Stimulated activated CD8-positive, alpha-beta memory T cell treated with anti-CD3 and anti-CD28 coated beads, Interleukin-15, amount 100 ng/mL, for 48 hours (primary cell): ENCODE measurements at regions not wholly inside any gene's neighbourhood (a gene's known extent, or its start where the extent isn't known, plus 50 kb on each side); places are given as distances from the start of the nearest gene placed in this dataset.

ENCODE experiments used
- DNase-seq, 2 donors: peaks; one replicate each; pipeline ENCODE4 v3.0.0-alpha.2; 2020; ENCODE audit warnings: low read depth in 2 of 2

- no peak for DNase-seq
Observed at GRCh38 chr15:70210076-70210475, 112.4 kb upstream of the TLE3 start.

DNA sequence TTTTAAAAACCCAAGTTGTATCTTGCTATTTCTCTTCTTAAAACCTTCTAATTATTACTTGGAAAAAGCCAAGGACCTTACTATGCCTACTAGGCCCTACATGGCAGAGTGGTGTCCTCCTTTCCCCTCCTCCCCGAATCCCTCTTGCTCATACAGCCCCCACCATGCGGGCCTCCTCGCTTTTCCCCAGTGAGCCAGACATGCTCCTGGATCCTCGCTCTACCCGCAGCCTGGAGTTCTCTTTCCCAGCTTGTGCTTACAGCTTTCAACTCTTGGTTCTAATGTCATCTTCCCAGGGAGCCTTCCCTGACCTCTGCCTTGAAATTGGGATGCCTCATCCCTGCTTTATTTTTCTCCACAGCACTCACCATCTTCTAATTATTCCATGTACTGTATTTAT is 111.8 kb upstream of the TLE3 start:
- DNase-seq = no peak

- no peak for DNase-seq
Observed at GRCh38 chr15:70208332-70208731, 110.6 kb upstream of the TLE3 start.

DNA sequence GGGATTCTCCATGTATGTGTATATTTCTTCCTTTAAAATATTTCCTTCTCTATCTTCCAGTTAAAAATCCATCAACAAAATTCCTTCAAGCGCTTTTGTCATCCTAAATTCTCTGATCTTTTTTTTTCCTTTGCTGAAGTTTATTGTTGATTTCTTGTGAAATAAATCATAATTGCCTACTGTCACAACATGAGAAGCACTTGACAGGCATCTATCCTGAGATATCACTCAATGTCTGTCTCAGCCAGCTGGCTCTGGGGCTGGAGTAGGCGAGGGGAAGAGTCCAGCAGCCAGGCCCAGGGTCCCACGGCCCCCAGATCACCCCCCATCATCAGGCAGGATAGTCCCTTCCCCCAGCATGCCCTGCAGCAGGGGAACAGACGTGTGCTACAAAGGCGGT is 109.0 kb upstream of the TLE3 start:
- DNase-seq = no peak

DNA sequence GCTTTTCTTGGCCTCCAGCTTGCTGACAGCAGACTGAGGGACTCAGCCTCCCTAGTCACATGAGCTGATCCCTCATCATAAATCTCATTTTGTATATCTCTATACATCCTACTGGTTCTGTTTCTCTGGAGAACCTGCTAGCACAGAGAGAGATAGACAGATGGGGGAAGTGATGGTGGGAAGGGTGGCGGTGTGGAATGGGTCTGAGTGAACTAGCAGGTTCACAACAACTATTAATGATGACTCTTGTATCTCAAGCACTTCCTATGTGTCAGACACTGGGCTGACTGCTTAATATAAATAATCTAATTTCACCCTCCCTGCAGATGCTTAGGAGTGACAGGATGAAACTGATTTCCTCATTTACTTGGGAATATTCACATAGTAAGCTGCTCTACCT is 106.9 kb upstream of the TLE3 start:
- DNase-seq = no peak

DNA sequence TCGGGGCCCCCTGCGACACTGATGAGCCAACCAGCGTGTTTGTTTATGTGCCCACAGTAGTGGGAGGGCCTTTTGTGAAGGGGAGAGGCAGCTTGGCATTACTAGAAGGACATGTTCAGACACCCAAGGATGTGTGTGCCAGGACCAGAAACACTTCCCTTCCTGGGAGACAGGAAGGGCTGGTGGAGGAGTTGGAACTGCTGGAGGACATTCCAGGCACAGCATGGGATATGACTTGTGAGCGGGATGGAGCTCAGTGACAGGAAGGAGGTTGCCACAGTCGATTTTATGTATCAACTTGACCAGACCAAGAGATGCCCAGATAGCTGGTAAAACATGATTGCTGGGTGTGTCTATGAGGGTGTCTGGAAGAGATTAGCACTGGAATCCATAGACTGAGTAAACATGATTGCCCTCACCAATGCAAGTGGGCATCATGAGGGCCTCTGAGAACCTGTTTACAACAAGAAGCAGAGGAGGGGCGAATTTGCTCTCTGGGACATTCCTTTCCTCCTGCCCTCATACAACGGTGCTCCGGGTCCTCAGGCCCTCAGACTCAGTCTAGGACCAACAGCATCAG is 106.4 kb upstream of the TLE3 start:
- no peak for DNase-seq

DNA sequence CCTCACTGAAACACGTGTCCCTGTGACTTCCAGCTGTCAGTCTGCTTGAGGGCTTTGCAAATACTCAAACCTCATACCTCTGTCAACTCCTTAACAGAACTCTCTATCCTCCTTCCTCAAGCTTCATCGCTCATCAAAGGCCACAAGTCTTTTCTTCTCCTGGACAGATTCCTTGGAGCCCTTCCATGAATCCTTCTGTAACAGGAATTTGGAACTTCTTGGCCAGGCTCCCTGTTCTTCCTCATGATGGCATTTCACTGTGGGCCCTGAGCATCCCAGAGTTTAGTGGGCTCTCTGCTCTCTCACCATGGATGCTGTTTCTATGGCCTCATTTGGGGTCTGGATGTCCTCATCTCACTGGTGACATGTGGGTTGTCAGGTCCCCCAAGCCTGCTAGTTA is 105.0 kb upstream of the TLE3 start:
- no peak for DNase-seq

DNA sequence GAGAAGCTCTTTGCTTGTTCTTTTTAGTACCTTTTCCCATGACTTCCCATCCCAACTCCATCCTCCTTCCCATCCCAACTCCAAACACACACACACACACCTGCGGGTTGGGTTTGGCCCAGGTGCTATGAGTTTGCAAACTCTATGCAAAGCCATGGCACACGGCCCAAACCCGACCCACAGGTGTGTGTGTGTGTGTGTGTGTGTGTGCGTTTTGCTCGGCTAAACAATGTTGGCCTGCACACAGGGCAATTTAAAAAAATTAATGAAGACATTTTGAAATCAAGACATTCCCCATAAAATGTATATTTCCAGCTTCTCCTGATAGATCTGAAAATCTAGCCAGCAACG is 103.7 kb upstream of the TLE3 start:
- no peak for DNase-seq

DNA sequence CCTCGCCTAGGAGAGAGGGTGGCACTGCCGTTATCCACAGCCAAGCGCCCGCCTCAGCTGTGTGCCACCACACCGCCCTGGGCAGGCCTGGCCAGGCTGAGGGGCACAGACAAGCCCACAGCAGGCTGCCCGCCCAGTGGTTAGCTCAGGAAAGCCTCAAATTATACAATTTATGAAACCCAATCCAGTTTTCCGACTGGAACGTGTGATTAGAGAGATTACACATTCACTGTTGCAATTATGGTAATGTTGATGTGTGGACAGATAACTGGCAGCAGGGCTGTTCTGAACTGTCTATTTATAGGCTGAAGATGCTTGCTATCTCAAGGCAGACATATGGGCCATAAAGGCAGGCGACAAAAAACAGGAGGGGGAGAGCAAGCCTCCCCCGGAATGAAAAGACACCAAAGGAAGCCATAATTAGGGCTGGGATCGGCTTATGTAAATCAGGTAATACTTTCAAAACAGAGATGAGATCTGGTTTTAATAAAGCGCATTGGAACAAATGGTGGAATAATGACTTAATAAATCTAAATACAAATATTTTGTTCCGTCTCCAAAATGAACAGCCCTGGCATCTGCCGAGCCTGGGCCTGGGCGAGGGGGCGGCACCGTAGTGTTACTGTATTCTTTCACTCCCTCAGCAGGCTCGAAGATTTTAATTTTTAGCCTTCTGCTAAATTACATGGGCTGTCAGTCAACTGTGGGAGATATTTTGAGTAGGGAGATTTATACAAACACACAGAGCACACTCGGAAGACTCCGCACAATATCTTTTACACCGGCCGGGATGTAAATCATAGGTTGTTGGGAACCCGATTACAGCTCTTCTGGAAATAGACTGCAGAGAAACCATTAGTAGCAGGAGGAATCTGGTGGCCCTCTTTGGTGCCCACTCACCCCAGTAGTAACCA is 103.1 kb upstream of the TLE3 start:
- no peak for DNase-seq

DNA sequence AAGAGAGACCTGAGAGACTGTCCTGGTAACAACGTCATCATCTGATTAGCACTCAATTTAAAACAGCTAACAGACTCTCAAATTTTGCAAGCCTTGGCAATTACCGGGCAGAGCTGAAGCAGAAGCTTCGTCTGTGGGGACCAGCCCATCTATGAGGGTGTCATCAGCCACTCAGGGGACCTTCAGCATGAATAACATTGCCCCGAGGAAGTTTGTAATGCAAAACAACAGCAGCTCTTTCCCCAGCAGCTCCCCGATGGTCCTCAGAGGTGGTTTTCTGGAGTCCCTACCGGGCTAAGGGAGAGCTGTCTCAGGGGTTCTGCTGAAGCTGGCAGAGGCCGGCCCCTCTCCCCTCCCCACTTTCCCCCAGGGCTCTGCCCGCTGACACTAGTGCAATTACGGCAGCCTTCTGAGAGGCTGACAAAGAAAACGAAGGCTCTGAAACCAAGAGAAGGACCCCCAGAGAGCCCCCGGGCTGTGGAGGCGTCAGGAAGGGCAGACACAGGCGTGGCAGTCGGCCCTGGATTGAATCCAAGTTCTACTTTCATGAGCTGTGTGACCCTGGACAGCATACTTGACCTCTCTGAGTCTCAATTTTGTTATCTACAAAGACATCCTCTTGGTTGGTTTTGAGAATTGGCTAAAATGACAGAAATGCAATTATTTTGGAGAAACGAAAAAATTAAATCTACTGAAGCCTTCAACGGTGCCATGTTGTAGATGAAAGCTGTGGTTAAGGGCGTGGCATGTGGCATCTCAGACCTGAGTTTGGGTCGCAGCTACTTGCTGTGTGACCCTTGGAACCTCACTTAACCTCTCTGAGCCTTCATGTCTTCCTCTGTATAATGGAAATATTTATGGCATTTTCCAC is 102.1 kb upstream of the TLE3 start:
- DNase-seq = no peak

GRCh38 chr15:70199124-70199482 is 101.4 kb upstream of the TLE3 start:
- no peak for DNase-seq

DNA sequence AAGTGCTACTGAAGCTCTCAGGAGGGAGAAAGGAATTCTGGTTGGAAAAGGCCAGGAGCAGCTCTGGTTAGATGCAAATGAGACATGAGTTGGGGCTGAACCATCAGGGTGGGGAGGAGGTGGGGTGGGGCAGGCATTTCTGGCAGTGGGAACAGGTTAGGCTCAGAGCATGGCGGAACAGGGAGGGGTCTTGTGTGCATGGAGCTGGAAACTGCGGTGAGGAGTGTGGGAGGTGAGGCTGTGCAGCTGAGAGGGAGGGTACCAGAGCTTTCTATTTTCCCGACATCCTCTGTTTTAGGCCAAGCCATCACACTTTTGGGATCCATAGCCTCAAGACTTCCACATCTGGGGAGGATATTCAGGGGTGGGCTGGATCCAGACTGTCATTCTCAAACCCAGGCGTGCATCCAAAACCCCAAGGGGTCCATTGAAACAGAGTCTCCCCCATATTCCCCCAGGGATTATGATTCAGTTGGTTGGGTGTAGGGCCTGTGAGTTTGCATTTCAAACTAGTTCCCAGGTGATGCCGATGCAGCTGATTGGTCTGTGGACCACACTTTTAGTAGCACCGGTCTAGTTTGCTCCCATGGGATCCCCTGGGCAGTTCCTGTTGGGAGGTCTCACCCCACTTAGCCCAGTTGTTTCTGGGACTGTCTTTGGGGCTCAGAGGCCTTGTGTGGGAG is 100.9 kb upstream of the TLE3 start:
- DNase-seq = no peak

GRCh38 chr15:70197945-70198361 is 100.2 kb upstream of the TLE3 start:
- no peak for DNase-seq

DNA sequence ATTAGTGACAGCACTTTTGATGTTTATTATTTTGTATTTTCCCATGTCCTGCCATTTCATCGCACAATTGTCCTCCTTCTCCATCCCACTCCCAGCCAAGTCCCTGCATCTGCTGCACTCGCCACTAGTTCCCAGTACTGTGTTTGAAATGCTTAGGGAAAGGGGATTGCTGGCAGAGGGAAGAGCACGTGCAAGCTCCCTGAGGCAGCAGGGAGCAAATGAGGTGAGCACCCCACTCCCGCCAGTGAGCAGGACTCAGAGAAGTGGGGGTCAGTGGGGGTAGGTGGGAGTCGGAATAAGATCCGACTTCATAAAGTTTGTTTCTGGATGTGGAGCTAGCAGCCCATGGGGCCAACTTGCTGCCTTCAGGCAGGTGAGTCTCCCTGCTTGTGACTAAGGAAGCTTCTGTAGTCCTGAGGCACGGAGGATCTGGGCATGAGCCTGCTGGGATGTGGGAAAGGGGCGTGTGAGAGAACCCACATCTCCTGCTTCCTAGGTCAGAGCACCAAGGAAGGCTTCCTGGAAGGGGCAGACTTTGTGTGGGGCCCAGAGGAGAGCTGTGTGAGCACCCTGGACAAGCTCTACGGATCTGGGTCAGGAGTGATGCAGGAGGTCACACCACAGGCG is 99.7 kb upstream of the TLE3 start:
- no peak for DNase-seq

DNA sequence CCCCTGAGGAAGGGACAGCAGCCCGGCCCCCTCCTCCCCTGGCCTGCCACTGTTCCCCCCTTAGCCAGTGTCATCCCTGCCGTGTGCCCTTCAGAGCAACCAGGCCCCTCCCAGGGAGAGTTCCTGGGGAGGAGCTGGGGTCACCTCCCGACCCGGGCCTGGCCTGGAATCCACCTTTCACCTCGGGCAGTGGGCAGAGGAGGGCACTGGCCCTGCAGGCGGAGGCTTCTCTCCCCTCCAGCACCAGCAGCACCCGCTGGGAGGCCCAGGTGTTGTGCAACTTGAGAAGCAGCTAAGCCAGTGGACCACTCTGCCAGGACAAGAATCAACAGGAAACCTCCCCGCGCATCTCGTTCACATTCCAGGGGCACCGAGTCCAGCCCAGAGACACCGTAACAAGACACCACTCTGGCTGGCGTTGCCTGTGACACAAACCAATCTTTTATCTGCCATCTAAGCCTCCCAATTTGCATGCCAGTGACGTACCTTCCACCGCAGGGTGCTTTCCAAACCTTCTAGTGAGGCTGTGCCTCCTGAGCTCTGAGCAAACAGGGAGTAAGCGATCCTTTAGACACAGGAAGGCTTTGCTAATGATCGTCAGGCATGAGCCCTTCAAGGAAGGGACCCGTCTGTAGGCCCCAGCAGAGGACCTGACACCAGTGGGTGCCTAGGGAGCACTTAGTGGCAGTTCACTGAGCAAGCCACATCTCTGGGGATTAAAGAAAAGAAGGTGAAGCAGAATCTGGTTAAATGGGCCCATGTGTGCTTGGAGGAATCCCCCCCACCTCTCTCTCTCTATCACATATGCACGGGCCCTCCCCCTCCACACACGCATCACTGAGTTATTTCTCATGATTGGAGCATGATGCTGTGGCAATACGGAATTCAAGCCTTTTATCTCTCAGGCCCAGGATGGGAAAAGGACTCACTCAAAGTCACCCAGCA is 98.9 kb upstream of the TLE3 start:
- peak in 1 of 2 donors; percentile 39 for DNase-seq

DNA sequence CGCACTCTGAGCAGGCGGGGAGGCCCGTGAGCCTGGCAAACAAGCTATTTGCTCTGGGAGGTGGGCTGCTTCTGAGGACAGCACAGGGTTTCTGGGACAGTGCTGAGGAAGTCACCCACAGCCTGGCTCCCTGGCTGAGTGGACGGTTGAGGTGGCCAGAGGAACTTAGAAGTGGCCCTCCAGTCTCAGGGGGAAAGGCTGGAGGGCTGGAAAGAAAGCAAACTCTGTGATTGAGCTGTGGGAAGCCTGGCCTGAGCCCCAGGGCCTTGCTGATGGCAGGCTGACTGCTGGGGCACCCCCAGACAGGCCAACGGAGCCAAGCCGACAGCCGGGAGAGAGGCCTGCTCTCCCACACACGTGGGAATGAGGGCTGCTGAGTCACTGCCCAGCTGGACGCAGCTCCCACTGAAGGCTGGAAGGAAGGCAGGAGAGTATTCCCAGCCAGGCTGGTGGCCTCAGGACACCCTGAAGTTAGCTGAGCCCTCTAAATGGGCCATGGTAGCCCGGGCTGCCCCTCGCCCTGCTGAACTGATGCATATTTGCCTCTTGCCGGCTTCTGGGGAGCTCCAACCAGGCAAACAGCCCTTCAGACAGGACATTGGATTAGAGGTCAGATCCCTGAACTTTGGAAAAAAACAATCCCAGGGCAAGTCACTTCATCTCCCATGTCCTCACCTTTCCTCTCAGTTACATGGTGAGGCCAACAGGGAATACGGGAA is 98.0 kb upstream of the TLE3 start:
- no peak for DNase-seq

- no peak for DNase-seq
Observed at GRCh38 chr15:70195171-70195570, 97.5 kb upstream of the TLE3 start.

DNA sequence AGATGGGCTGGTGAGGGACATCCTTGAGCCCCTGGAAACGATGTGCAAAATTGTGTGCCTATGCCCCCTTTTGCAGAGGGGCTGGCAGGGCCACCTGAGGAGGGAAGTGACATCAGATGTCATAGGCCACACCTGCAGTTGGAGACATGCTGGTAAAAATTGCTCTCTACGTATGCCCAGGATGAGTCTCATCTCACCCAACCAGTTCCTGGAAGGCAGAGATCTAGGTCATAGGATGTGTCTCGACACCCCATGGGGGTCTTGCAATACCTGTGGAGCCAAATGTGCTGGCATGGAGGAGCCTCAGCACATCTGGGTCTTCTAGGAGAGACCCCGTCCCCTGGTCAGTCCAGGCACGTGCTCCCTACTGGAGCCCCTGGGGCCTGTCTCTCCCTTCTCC is 96.5 kb upstream of the TLE3 start:
- DNase-seq = no peak

DNA sequence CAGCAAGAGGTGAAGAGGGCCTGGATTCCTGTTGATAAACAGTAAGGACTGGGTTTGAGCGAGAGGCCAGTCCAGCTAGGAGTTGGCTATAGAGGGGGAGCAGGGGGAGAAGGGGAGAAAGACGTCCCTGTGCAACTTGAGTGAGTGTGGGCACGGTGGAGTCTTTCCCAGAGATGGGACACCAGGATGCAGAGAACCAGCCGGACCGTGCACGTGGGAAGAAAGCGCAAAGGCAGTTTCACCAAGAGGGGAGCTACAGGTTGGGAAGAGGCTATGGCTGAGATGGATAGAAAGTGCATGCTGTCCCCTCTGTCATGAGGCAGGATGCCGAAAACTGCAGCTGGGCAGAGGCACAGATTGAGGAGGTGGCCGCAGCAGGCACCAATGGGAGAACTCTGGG is 96.0 kb upstream of the TLE3 start:
- DNase-seq = no peak

DNA sequence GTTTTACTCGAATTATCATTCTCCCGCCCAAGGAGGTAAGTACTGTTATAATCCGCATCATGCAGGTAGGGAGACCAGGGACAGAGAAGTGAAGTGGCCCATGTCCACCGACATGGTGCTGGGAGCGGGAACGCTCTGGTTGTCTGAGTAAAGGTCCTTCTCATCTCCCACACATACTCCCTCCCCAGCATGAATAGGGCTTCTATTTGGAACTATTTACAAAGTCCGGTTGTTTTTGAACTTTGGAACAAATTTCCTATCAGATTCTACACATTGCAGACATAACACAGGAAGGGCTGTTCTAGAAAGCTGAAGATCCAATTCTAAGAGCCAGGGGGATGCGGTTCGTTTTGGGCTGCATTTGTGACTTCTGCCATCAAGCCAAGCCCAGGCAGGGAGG is 94.8 kb upstream of the TLE3 start:
- DNase-seq = no peak
